MM.1S (cell line): ENCODE measurements at regions not wholly inside any gene's neighbourhood (a gene's known extent, or its start where the extent isn't known, plus 50 kb on each side); places are given as distances from the start of the nearest gene placed in this dataset.
"Not testable (repeated sequence)": the region's sequence is repeated elsewhere in the genome, so short reads cannot be mapped to it uniquely, and the experiment has no call there.

Source experiments
- DNase-seq: peaks from one replicate; pipeline ENCODE4 v3.0.0-alpha.2; 2015
- H2AFZ ChIP-seq: fragments of 300-600 bp; sonication (generic); 2 replicates; pipeline ENCODE4 v1.6.0; 2016; ENCODE audit warnings: antibody characterized with exemption, low read length
- H3F3A ChIP-seq: fragments of 300-600 bp; sonication (generic); 2 replicates; pipeline ENCODE4 v1.6.1; 2016; ENCODE audit warnings: mild to moderate bottlenecking, antibody characterized with exemption, low read length, moderate library complexity, mixed read lengths; ENCODE audit not compliant: insufficient read depth
- H3K27ac ChIP-seq: fragments of 300-600 bp; sonication (generic); 2 replicates; pipeline ENCODE4 v1.5.1; 2016; ENCODE audit warnings: mild to moderate bottlenecking, low read length
- H3K27me3 ChIP-seq: fragments of 300-600 bp; sonication (generic); replicated peaks from 2 replicates; pipeline ENCODE4 v1.6.0; 2016; ENCODE audit warnings: low read length; ENCODE audit not compliant: insufficient read depth
- H3K36me3 ChIP-seq: fragments of 300-600 bp; sonication (generic); replicated peaks from 2 replicates; pipeline ENCODE4 v1.6.1; 2016; ENCODE audit warnings: mild to moderate bottlenecking, low read length, mixed read lengths; ENCODE audit not compliant: insufficient read depth
- H3K4me1 ChIP-seq: fragments of 300-600 bp; sonication (generic); 2 replicates; pipeline ENCODE4 v1.6.1; 2016; ENCODE audit warnings: low read length, mixed read lengths
- H3K4me2 ChIP-seq: fragments of 300-600 bp; sonication (generic); 2 replicates; pipeline ENCODE4 v1.6.0; 2016; ENCODE audit warnings: low read depth, low read length
- H3K4me3 ChIP-seq: fragments of 300-600 bp; sonication (generic); 2 replicates; pipeline ENCODE4 v1.5.1; 2016; ENCODE audit warnings: low read length, mixed read lengths
- H3K79me2 ChIP-seq: fragments of 300-600 bp; sonication (generic); 2 replicates; pipeline ENCODE4 v1.6.1; 2016; ENCODE audit warnings: mixed run types, low read length, mixed read lengths
- H3K9ac ChIP-seq: fragments of 300-600 bp; sonication (generic); 2 replicates; pipeline ENCODE4 v1.6.1; 2016; ENCODE audit warnings: low read length, mixed read lengths
- H3K9me2 ChIP-seq: fragments of 300-600 bp; sonication (generic); replicated peaks from 2 replicates; pipeline ENCODE4 v1.6.1; 2016; ENCODE audit warnings: mild to moderate bottlenecking, low read length, mixed read lengths; ENCODE audit not compliant: insufficient read depth
- H3K9me3 ChIP-seq: fragments of 300-600 bp; sonication (generic); replicated peaks from 2 replicates; pipeline ENCODE4 v1.6.1; 2016; ENCODE audit warnings: mild to moderate bottlenecking, low read length, mixed read lengths; ENCODE audit not compliant: insufficient read depth
- H4K20me1 ChIP-seq: fragments of 300-600 bp; sonication (generic); 2 replicates; pipeline ENCODE4 v1.6.1; 2016; ENCODE audit warnings: mild to moderate bottlenecking, low read length, moderate library complexity, mixed read lengths; ENCODE audit not compliant: insufficient read depth
- EZH2 ChIP-seq: fragments of 300-600 bp; sonication (generic); optimal IDR thresholded peaks from 2 replicates; pipeline ENCODE3; 2017; ENCODE audit warnings: low read depth, mild to moderate bottlenecking, antibody characterized with exemption, low read length, mixed read lengths
- EZH2phosphoT487 ChIP-seq: fragments of 300-600 bp; sonication (generic); IDR thresholded peaks from 2 replicates; pipeline ENCODE4 v1.6.1; 2018; ENCODE audit warnings: antibody characterized with exemption, low read length
- TF ChIP-seq, protein P1 (sequence below): fragments of 300-600 bp; sonication (generic); IDR thresholded peaks from 2 replicates; pipeline ENCODE4 v1.5.1; 2016; ENCODE audit warnings: antibody characterized with exemption, low read length, mixed read lengths

DNA sequence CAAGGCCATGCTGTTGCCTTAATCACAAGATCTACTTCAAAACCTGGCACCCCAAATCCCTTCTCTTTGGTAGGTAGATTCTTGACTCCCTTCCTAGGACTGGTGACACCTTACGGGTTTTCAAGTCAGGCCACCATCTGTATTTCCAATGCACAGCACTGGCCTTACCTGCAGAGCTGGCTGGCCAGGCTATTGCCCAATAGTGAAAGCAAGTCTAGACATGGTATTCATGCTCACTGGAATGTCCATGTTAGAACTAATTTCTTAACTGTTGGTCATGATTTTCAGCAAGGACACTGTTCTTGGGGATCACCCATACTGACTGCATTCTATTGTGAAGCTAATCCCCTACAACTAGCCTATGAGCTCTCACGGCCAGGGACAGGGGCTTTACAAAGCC lies 313.1 kb upstream of the RNF32 start:
- Histone ChIP-seq H3F3A (no peaks in the 10 kb centered on the region), H3K27me3 (no peaks in the 10 kb centered on the region), H4K20me1 (no peaks in the 10 kb centered on the region), H3K79me2 (no peaks in the 10 kb centered on the region), H3K4me2 (no peak overlapping the region), H3K9me2 (no peaks in the 10 kb centered on the region), H3K4me3 (no peak overlapping the region), H3K27ac (no peak overlapping the region), H3K36me3 (no peaks in the 10 kb centered on the region), H2AFZ (no peak overlapping the region), H3K9ac (no peak overlapping the region), H3K4me1 (no peaks in the 10 kb centered on the region), H3K9me3 (no peaks in the 10 kb centered on the region)
- no peak for DNase-seq
- TF ChIP-seq EZH2phosphoT487 (no peak), EZH2 (no peak)
- TF ChIP-seq, protein P1, sequence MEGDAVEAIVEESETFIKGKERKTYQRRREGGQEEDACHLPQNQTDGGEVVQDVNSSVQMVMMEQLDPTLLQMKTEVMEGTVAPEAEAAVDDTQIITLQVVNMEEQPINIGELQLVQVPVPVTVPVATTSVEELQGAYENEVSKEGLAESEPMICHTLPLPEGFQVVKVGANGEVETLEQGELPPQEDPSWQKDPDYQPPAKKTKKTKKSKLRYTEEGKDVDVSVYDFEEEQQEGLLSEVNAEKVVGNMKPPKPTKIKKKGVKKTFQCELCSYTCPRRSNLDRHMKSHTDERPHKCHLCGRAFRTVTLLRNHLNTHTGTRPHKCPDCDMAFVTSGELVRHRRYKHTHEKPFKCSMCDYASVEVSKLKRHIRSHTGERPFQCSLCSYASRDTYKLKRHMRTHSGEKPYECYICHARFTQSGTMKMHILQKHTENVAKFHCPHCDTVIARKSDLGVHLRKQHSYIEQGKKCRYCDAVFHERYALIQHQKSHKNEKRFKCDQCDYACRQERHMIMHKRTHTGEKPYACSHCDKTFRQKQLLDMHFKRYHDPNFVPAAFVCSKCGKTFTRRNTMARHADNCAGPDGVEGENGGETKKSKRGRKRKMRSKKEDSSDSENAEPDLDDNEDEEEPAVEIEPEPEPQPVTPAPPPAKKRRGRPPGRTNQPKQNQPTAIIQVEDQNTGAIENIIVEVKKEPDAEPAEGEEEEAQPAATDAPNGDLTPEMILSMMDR, result no peak

DNA sequence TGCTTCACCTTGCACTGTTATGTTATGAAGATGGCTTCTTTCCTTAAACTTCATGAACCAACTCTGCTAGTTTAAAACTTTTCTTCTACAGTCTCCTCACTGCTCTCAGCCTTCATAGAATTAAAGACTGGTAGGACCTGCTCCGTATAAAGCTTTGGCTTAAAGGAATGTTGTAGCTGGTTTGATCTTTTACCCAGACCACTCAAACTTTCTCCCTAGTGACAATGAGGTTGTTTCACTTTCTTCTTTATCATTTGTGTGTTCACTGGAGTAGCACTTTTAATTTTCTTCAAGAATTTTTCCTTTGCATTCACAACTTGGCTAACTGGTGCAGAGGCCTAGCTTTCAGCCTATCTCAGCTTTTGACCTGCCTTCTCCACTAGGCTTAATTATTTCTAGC lies 316.4 kb upstream of the RNF32 start:
- no peaks in the 10 kb centered on the region for H3K9me2 ChIP-seq
- no peak overlapping the region for H3K4me3 ChIP-seq
- H3K27me3 ChIP-seq, result no peaks in the 10 kb centered on the region
- H3K4me2 ChIP-seq, result no peak overlapping the region
- H3K27ac ChIP-seq, result no peak overlapping the region
- DNase-seq, result no peak
- H3K36me3 ChIP-seq, result no peaks in the 10 kb centered on the region
- no peaks in the 10 kb centered on the region for H3K9me3 ChIP-seq
- no peaks in the 10 kb centered on the region for H3K4me1 ChIP-seq
- TF ChIP-seq, protein P1, result no peak
- TF ChIP-seq EZH2, result no peak
- no peak for TF ChIP-seq EZH2phosphoT487
- no peak overlapping the region for H3K9ac ChIP-seq
- H3K79me2 ChIP-seq, result no peaks in the 10 kb centered on the region
- H3F3A ChIP-seq, result no peaks in the 10 kb centered on the region
- no peaks in the 10 kb centered on the region for H4K20me1 ChIP-seq
- no peak overlapping the region for H2AFZ ChIP-seq

DNA sequence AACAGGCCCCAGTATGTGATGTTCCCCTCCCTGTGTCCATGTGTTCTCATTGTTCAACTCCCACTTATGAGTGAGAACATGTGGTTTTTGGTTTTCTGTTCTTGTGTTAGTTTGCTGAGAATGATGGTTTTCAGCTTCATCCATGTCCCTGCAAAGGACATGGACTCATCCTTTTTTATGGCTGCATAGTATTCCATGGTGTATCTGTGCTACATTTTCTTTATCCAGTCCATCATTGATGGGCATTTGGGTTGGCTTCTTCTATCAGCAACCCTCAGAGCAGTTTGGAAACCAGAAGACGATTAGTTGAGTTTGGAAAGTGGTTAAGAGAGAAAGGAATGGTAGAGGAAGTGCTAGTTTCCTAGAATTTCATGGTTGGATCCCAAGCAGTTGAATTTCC lies 319.1 kb upstream of the RNF32 start:
- H3K27me3 ChIP-seq, H3K4me1 ChIP-seq, H3K4me2 ChIP-seq, H2AFZ ChIP-seq, H3K9me2 ChIP-seq, H4K20me1 ChIP-seq, H3K4me3 ChIP-seq, H3K27ac ChIP-seq, H3K79me2 ChIP-seq, H3K9ac ChIP-seq, DNase-seq, H3K36me3 ChIP-seq, H3K9me3 ChIP-seq, H3F3A ChIP-seq: not testable (repeated sequence)

DNA sequence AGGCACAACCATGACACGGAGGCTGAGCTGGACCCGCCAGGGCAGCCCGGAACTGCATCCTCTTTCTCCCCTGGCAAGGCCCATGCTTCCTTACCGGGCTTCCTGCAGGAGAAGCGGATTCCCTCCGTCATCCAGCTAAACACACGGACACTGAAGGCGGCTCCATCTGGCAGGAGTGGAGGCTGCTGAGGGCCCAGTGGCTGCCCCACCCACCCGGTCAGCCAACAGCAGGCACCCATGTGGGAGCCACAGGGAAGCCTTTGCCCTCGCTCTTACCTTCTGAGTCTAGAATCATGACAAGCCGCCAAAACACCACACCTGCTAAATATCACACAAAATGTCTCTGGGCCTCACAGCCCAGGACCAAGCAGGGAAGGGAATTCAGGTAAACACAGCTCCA lies 321.6 kb upstream of the RNF32 start:
- no peak for DNase-seq
- H3K9me3 ChIP-seq, result no peaks in the 10 kb centered on the region
- no peaks in the 10 kb centered on the region for H3K4me1 ChIP-seq
- no peak overlapping the region for H2AFZ ChIP-seq
- H3K9ac ChIP-seq, result no peak overlapping the region
- H3K4me2 ChIP-seq, result no peak overlapping the region
- no peaks in the 10 kb centered on the region for H3K36me3 ChIP-seq
- no peak overlapping the region for H3K27ac ChIP-seq
- TF ChIP-seq EZH2phosphoT487 (no peak), EZH2 (no peak)
- TF ChIP-seq, protein P1, result no peak
- no peaks in the 10 kb centered on the region for H3K27me3 ChIP-seq
- no peaks in the 10 kb centered on the region for H3K79me2 ChIP-seq
- no peaks in the 10 kb centered on the region for H4K20me1 ChIP-seq
- no peaks in the 10 kb centered on the region for H3F3A ChIP-seq
- H3K9me2 ChIP-seq, result no peaks in the 10 kb centered on the region
- H3K4me3 ChIP-seq, result no peak overlapping the region
